ENCODE measurements at regions not wholly inside any gene's neighbourhood (a gene's known extent, or its start where the extent isn't known, plus 50 kb on each side); places are given as distances from the start of the nearest gene placed in this dataset.

GRCh38 chr6:133705066-133705465 lies 183.8 kb upstream of the TCF21 start:
- POLR2A ChIA-PET, result no interaction called here
- CTCF ChIA-PET, result no interaction called here

GRCh38 chr6:133705731-133706130 lies 183.2 kb upstream of the TCF21 start:
- ChIA-PET CTCF (interaction anchor here (0.6 kb wide), 1 partner anchor 1435 kb away, joined by 3 read pairs; no protein-coding TSS in a partner anchor), POLR2A (no interaction called here)
- Mint-ChIP-seq H3K27ac (no peak overlapping the region), H3K4me1 (ENCODE audit: low read depth) (no peaks in the 10 kb centered on the region), H3K27me3 (peaks cover 3% of the 10 kb centered on the region), H3K9me3 (peaks cover 2% of the 10 kb centered on the region), H3K36me3 (no peaks in the 10 kb centered on the region), H3K4me3 (no peak overlapping the region)
- intact Hi-C loops (cut with micrococcal nuclease), result no loop called here
- no peak for DNase-seq

More at GRCh38 chr6:133705066-133705465, 183.8 kb upstream of the TCF21 start:
- Mint-ChIP-seq H3K9me3 (no peaks in the 10 kb centered on the region), H3K27me3 (peaks cover 3% of the 10 kb centered on the region), H3K4me3 (no peak overlapping the region), H3K36me3 (no peaks in the 10 kb centered on the region), H3K4me1 (ENCODE audit: low read depth) (no peaks in the 10 kb centered on the region), H3K27ac (no peak overlapping the region)
- intact Hi-C loops (cut with micrococcal nuclease), result no loop called here
- no peak for DNase-seq

GRCh38 chr6:133707456-133707855 lies 181.5 kb upstream of the TCF21 start:
- ChIA-PET CTCF (no interaction called here), POLR2A (no interaction called here)
- H3K36me3 Mint-ChIP-seq, result no peaks in the 10 kb centered on the region
- intact Hi-C loops (cut with micrococcal nuclease), result no loop called here
- H3K27ac Mint-ChIP-seq, result no peak overlapping the region
- no peak overlapping the region for H3K4me3 Mint-ChIP-seq
- H3K27me3 Mint-ChIP-seq, result no peaks in the 10 kb centered on the region
- DNase-seq, result peak; percentile 11
- no peaks in the 10 kb centered on the region for H3K4me1 Mint-ChIP-seq (ENCODE audit: low read depth)
- H3K9me3 Mint-ChIP-seq, result peaks cover 2% of the 10 kb centered on the region

- peaks cover 6% of the 10 kb centered on the region for H3K27me3 Mint-ChIP-seq
- H3K27ac Mint-ChIP-seq, result no peak overlapping the region
- ChIA-PET CTCF (no interaction called here), POLR2A (no interaction called here)
- DNase-seq, result no peak
- H3K4me1 Mint-ChIP-seq (ENCODE audit: low read depth), result no peaks in the 10 kb centered on the region
- no peaks in the 10 kb centered on the region for H3K36me3 Mint-ChIP-seq
- no peak overlapping the region for H3K4me3 Mint-ChIP-seq
- intact Hi-C loops (cut with micrococcal nuclease), result no loop called here
- H3K9me3 Mint-ChIP-seq, result peaks cover 2% of the 10 kb centered on the region
Measured at GRCh38 chr6:133710826-133711225, 178.1 kb upstream of the TCF21 start.

- CTCF ChIA-PET, result no interaction called here
Measured at GRCh38 chr6:133715270-133715669, 173.6 kb upstream of the TCF21 start.

GRCh38 chr6:133724726-133725125 lies 164.2 kb upstream of the TCF21 start:
- POLR2A ChIA-PET, result no interaction called here
- H3K27me3 Mint-ChIP-seq, result no peaks in the 10 kb centered on the region
- intact Hi-C loops (cut with micrococcal nuclease), result no loop called here
- H3K27ac Mint-ChIP-seq, result no peak overlapping the region
- peaks cover 14% of the 10 kb centered on the region for H3K9me3 Mint-ChIP-seq
- DNase-seq, result no peak
- no peaks in the 10 kb centered on the region for H3K4me1 Mint-ChIP-seq (ENCODE audit: low read depth)
- CTCF ChIA-PET, result no interaction called here
- H3K4me3 Mint-ChIP-seq, result no peak overlapping the region
- no peaks in the 10 kb centered on the region for H3K36me3 Mint-ChIP-seq

More at GRCh38 chr6:133715270-133715669, 173.6 kb upstream of the TCF21 start:
- H3K9me3 Mint-ChIP-seq, result peaks cover 2% of the 10 kb centered on the region
- peaks cover 7% of the 10 kb centered on the region for H3K27me3 Mint-ChIP-seq
- H3K36me3 Mint-ChIP-seq, result no peaks in the 10 kb centered on the region
- POLR2A ChIA-PET, result no interaction called here
- H3K4me1 Mint-ChIP-seq (ENCODE audit: low read depth), result no peaks in the 10 kb centered on the region
- H3K27ac Mint-ChIP-seq, result no peak overlapping the region
- intact Hi-C loops (cut with micrococcal nuclease), result no loop called here
- DNase-seq, result no peak
- H3K4me3 Mint-ChIP-seq, result no peak overlapping the region

- no peak overlapping the region for H3K27ac Mint-ChIP-seq
- intact Hi-C loops (cut with micrococcal nuclease), result no loop called here
- H3K4me3 Mint-ChIP-seq, result no peak overlapping the region
- H3K27me3 Mint-ChIP-seq, result no peaks in the 10 kb centered on the region
- ChIA-PET CTCF (no interaction called here), POLR2A (no interaction called here)
- DNase-seq, result no peak
- H3K9me3 Mint-ChIP-seq, result peaks cover 14% of the 10 kb centered on the region
- no peaks in the 10 kb centered on the region for H3K36me3 Mint-ChIP-seq
- H3K4me1 Mint-ChIP-seq (ENCODE audit: low read depth), result no peaks in the 10 kb centered on the region
Measured at GRCh38 chr6:133726188-133726587, 162.7 kb upstream of the TCF21 start.

GRCh38 chr6:133730881-133731280 lies 158.0 kb upstream of the TCF21 start:
- H3K4me1 Mint-ChIP-seq (ENCODE audit: low read depth), result no peaks in the 10 kb centered on the region
- H3K27ac Mint-ChIP-seq, result no peak overlapping the region
- ChIA-PET CTCF (no interaction called here), POLR2A (no interaction called here)
- H3K9me3 Mint-ChIP-seq, result peaks cover 16% of the 10 kb centered on the region
- H3K4me3 Mint-ChIP-seq, result no peak overlapping the region
- intact Hi-C loops (cut with micrococcal nuclease), result no loop called here
- no peak for DNase-seq
- H3K36me3 Mint-ChIP-seq, result no peaks in the 10 kb centered on the region
- H3K27me3 Mint-ChIP-seq, result no peaks in the 10 kb centered on the region

GRCh38 chr6:133740218-133740617 lies 148.7 kb upstream of the TCF21 start:
- POLR2A ChIA-PET, result no interaction called here

GRCh38 chr6:133740816-133741215 lies 148.1 kb upstream of the TCF21 start:
- Mint-ChIP-seq H3K4me3 (no peak overlapping the region), H3K27ac (no peak overlapping the region), H3K36me3 (no peaks in the 10 kb centered on the region), H3K27me3 (peaks cover 2% of the 10 kb centered on the region), H3K4me1 (ENCODE audit: low read depth) (no peaks in the 10 kb centered on the region), H3K9me3 (no peaks in the 10 kb centered on the region)
- ChIA-PET POLR2A (no interaction called here), CTCF (no interaction called here)
- no peak for DNase-seq
- intact Hi-C loops (cut with micrococcal nuclease), result no loop called here

More at GRCh38 chr6:133740218-133740617, 148.7 kb upstream of the TCF21 start:
- peaks cover 2% of the 10 kb centered on the region for H3K27me3 Mint-ChIP-seq
- intact Hi-C loops (cut with micrococcal nuclease), result no loop called here
- H3K4me1 Mint-ChIP-seq (ENCODE audit: low read depth), result no peaks in the 10 kb centered on the region
- no peak overlapping the region for H3K27ac Mint-ChIP-seq
- no peak for DNase-seq
- no peaks in the 10 kb centered on the region for H3K9me3 Mint-ChIP-seq
- CTCF ChIA-PET, result no interaction called here
- H3K4me3 Mint-ChIP-seq, result no peak overlapping the region
- H3K36me3 Mint-ChIP-seq, result no peaks in the 10 kb centered on the region

- no peaks in the 10 kb centered on the region for H3K36me3 Mint-ChIP-seq
- no peak overlapping the region for H3K4me3 Mint-ChIP-seq
- ChIA-PET CTCF (no interaction called here), POLR2A (no interaction called here)
- no peaks in the 10 kb centered on the region for H3K9me3 Mint-ChIP-seq
- H3K4me1 Mint-ChIP-seq (ENCODE audit: low read depth), result no peaks in the 10 kb centered on the region
- intact Hi-C loops (cut with micrococcal nuclease), result no loop called here
- H3K27ac Mint-ChIP-seq, result no peak overlapping the region
- DNase-seq, result no peak
- peaks cover 2% of the 10 kb centered on the region for H3K27me3 Mint-ChIP-seq
Measured at GRCh38 chr6:133741375-133741861, 147.5 kb upstream of the TCF21 start.

GRCh38 chr6:133743621-133744020 lies 145.3 kb upstream of the TCF21 start:
- ChIA-PET POLR2A (no interaction called here), CTCF (interaction anchor here (0.6 kb wide), 1 partner anchor 508 kb away, joined by 3 read pairs; no protein-coding TSS in a partner anchor)
- no peak for DNase-seq
- H3K27ac Mint-ChIP-seq, result no peak overlapping the region
- intact Hi-C loops (cut with micrococcal nuclease), result no loop called here
- no peaks in the 10 kb centered on the region for H3K36me3 Mint-ChIP-seq
- H3K4me3 Mint-ChIP-seq, result no peak overlapping the region
- H3K4me1 Mint-ChIP-seq (ENCODE audit: low read depth), result no peaks in the 10 kb centered on the region
- H3K27me3 Mint-ChIP-seq, result peaks cover 5% of the 10 kb centered on the region
- H3K9me3 Mint-ChIP-seq, result no peaks in the 10 kb centered on the region

GRCh38 chr6:133746417-133746770 lies 142.5 kb upstream of the TCF21 start:
- Mint-ChIP-seq H3K36me3 (no peaks in the 10 kb centered on the region), H3K9me3 (no peaks in the 10 kb centered on the region), H3K27me3 (peaks cover 3% of the 10 kb centered on the region), H3K4me1 (ENCODE audit: low read depth) (no peaks in the 10 kb centered on the region), H3K4me3 (no peak overlapping the region), H3K27ac (no peak overlapping the region)
- intact Hi-C loops (cut with micrococcal nuclease), result no loop called here
- CTCF ChIA-PET, result no interaction called here
- no peak for DNase-seq
- POLR2A ChIA-PET, result no interaction called here

GRCh38 chr6:133748628-133749027 lies 140.3 kb upstream of the TCF21 start:
- POLR2A ChIA-PET, result no interaction called here
- CTCF ChIA-PET, result no interaction called here
- peaks cover 3% of the 10 kb centered on the region for H3K27me3 Mint-ChIP-seq

More at GRCh38 chr6:133748628-133749027, 140.3 kb upstream of the TCF21 start:
- no peak overlapping the region for H3K27ac Mint-ChIP-seq
- no peak overlapping the region for H3K4me3 Mint-ChIP-seq
- intact Hi-C loops (cut with micrococcal nuclease), result no loop called here
- H3K4me1 Mint-ChIP-seq (ENCODE audit: low read depth), result no peaks in the 10 kb centered on the region
- no peaks in the 10 kb centered on the region for H3K36me3 Mint-ChIP-seq
- no peaks in the 10 kb centered on the region for H3K9me3 Mint-ChIP-seq
- DNase-seq, result no peak

Measured in activated CD4-positive, alpha-beta memory T cell treated with anti-CD3 and anti-CD28 coated beads for 36 hours (primary cell).